Naive thymus-derived CD4-positive, alpha-beta T cell (primary cell): ENCODE measurements at regions not wholly inside any gene's neighbourhood (a gene's known extent, or its start where the extent isn't known, plus 50 kb on each side); places are given as distances from the start of the nearest gene placed in this dataset.

Source experiments
- ATAC-seq: fragments of 150-1000 bp; cut with Tn5 transposase; 2 replicates; pipeline ENCODE4 v1.10.0; 2021; ENCODE audit warnings: mild to moderate bottlenecking, moderate library complexity
- CTCF ChIA-PET: fragments of 350-600 bp; sonication (Branson Sonifier 250); formaldehyde crosslinking; loops from one replicate; lab custom pipeline; 2021; ENCODE audit warnings: antibody characterized with exemption; lab: Charles Lee
- POLR2A ChIA-PET: fragments of 350-600 bp; sonication (Branson Sonifier 250); formaldehyde crosslinking; loops from one replicate; lab custom pipeline; 2021; ENCODE audit warnings: antibody characterized with exemption, inconsistent platforms; lab: Charles Lee
- DNase-seq, 9 donors: peaks; one replicate each; pipeline versions ENCODE4 v3.0.0 to v3.0.0-alpha.2; 2020 to 2022; ENCODE audit warnings: mixed read lengths in 1 of 9
- H3K27ac ChIP-seq: one replicate; pipeline ENCODE4 v1.7.0; 2013; ENCODE audit warnings: mild to moderate bottlenecking, low read depth, low read length, moderate library complexity
- H3K27me3 ChIP-seq, 2 donors: one replicate each; pipeline ENCODE4 v1.7.0; 2013; ENCODE audit warnings: low read length in 2 of 2, mild to moderate bottlenecking in 2 of 2, moderate library complexity in 2 of 2; ENCODE audit not compliant: control insufficient read depth in 2 of 2, insufficient read depth in 2 of 2
- H3K36me3 ChIP-seq, 3 experiments: 1 replicate in 2 of 3; 2 replicates in 1 of 3; pipeline ENCODE4 v1.7.0; 2013; ENCODE audit warnings: low read length in 3 of 3, mild to moderate bottlenecking in 3 of 3, moderate library complexity in 1 of 3; ENCODE audit not compliant: insufficient read depth in 3 of 3, control insufficient read depth in 2 of 3
- H3K4me1 ChIP-seq, 2 donors: one replicate each; pipeline ENCODE4 v1.7.0; 2013; ENCODE audit warnings: low read length in 2 of 2, mild to moderate bottlenecking in 2 of 2, moderate library complexity in 1 of 2; ENCODE audit not compliant: control insufficient read depth in 2 of 2, insufficient read depth in 2 of 2
- H3K4me3 ChIP-seq: 2 replicates; pipeline ENCODE4 v1.7.0; 2013; ENCODE audit warnings: mild to moderate bottlenecking, low read length
- H3K9me3 ChIP-seq, 3 experiments: 1 replicate in 2 of 3; 2 replicates in 1 of 3; pipeline ENCODE4 v1.7.0; 2013; ENCODE audit warnings: low read length in 3 of 3; ENCODE audit not compliant: control insufficient read depth in 2 of 3
- H3K27ac Mint-ChIP-seq, 9 donors: one replicate each; pipeline ENCODE4 v1.8.0; 2020 to 2022; ENCODE audit warnings: mixed read lengths in 9 of 9, mild to moderate bottlenecking in 8 of 9, moderate library complexity in 5 of 9, inconsistent platforms in 2 of 9
- H3K27me3 Mint-ChIP-seq, 5 donors: one replicate each; pipeline ENCODE4 v1.8.0; 2021 to 2022; ENCODE audit warnings: mixed read lengths in 5 of 5, mild to moderate bottlenecking in 1 of 5
- H3K36me3 Mint-ChIP-seq, 5 donors: one replicate each; pipeline ENCODE4 v1.8.0; 2020 to 2022; ENCODE audit warnings: mixed read lengths in 5 of 5, mild to moderate bottlenecking in 3 of 5, inconsistent platforms in 1 of 5
- H3K4me1 Mint-ChIP-seq, 7 donors: one replicate each; pipeline ENCODE4 v1.8.0; 2020 to 2022; ENCODE audit warnings: mixed read lengths in 7 of 7, mild to moderate bottlenecking in 3 of 7, inconsistent platforms in 1 of 7
- H3K4me3 Mint-ChIP-seq, 10 donors: one replicate each; pipeline ENCODE4 v1.8.0; 2020 to 2022; ENCODE audit warnings: mild to moderate bottlenecking in 10 of 10, mixed read lengths in 10 of 10, moderate library complexity in 6 of 10, inconsistent platforms in 2 of 10
- H3K9me3 Mint-ChIP-seq, 11 donors: one replicate each; pipeline ENCODE4 v1.8.0; 2020 to 2022; ENCODE audit warnings: mixed read lengths in 11 of 11, mild to moderate bottlenecking in 4 of 11, inconsistent platforms in 1 of 11, moderate library complexity in 1 of 11
- intact Hi-C, 2 donors: fragments of 100-400 bp; cut with micrococcal nuclease; formaldehyde crosslinking; loops; one replicate each; pipeline ENCODE4 v1.15.1; 2023

GRCh38 chr4:133247861-133248260 lies 98.8 kb downstream of the PCDH10 start:
- CTCF ChIA-PET: no interaction called here
- H3K27me3 ChIP-seq: no peaks in the 10 kb centered on the region
- H3K9me3 Mint-ChIP-seq: peaks cover 0 to 18% (median 0%) of the 10 kb centered on the region in 11 donors

DNA sequence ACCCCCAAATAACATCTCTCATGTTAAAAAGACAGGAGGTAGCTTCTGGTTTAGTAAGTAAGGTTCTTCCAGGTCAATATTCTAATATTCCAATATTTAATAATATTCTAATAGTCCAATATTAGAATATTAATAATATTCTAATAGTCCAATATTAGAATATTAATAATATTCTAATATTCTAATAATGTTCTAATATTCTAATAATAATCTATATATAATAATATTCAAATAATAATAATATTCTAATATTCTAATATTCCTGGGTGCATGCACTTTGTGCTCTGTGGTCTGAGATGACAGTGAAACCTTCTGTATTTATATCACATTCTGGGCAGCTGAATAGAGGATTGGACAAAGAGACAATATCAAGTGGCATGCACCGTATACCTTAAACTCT lies 96.1 kb downstream of the PCDH10 start:
- Mint-ChIP-seq H3K4me1 (no peaks in the 10 kb centered on the region), H3K4me3 (no peak overlapping the region), H3K9me3 (peaks cover 0 to 7% (median 0%) of the 10 kb centered on the region in 11 donors), H3K36me3 (no peaks in the 10 kb centered on the region), H3K27me3 (no peaks in the 10 kb centered on the region), H3K27ac (no peak overlapping the region)
- Histone ChIP-seq H3K27ac (no peak overlapping the region), H3K4me3 (no peak overlapping the region), H3K36me3 (no peaks in the 10 kb centered on the region), H3K4me1 (no peaks in the 10 kb centered on the region), H3K27me3 (no peaks in the 10 kb centered on the region), H3K9me3 (no peaks in the 10 kb centered on the region)
- intact Hi-C loops: no loop called here
- DNase-seq: no peak
- ATAC-seq: no peak
- ChIA-PET CTCF (no interaction called here), POLR2A (no interaction called here)

More at GRCh38 chr4:133247861-133248260, 98.8 kb downstream of the PCDH10 start:
- H3K27ac Mint-ChIP-seq: no peak overlapping the region
- POLR2A ChIA-PET: no interaction called here
- H3K27me3 Mint-ChIP-seq: no peaks in the 10 kb centered on the region
- ATAC-seq: no peak
- H3K4me3 ChIP-seq: no peak overlapping the region
- H3K27ac ChIP-seq: no peak overlapping the region
- H3K4me1 ChIP-seq: no peaks in the 10 kb centered on the region
- no peak for DNase-seq
- no peak overlapping the region for H3K4me3 Mint-ChIP-seq
- intact Hi-C loops: no loop called here
- no peaks in the 10 kb centered on the region for H3K36me3 Mint-ChIP-seq
- no peaks in the 10 kb centered on the region for H3K9me3 ChIP-seq
- H3K36me3 ChIP-seq: no peaks in the 10 kb centered on the region
- H3K4me1 Mint-ChIP-seq: no peaks in the 10 kb centered on the region
